GM12874 (cell line): ENCODE measurements at regions not wholly inside any gene's neighbourhood (a gene's known extent, or its start where the extent isn't known, plus 50 kb on each side); places are given as distances from the start of the nearest gene placed in this dataset.

ENCODE experiments used
- CTCF ChIP-seq: IDR thresholded peaks from 2 replicates; pipeline ENCODE4 v1.5.1; 2011; ENCODE audit warnings: low read depth, mild to moderate bottlenecking, control low read depth, low read length, moderate library complexity; ENCODE audit not compliant: insufficient read depth

- no peak for TF ChIP-seq CTCF
Measured at GRCh38 chr5:34416501-34417008, 239.6 kb upstream of the RAI14 start.

- TF ChIP-seq CTCF, result no peak
Measured at GRCh38 chr5:34436761-34437501, 219.2 kb upstream of the RAI14 start.

GRCh38 chr5:34439601-34440000, 216.5 kb upstream of the RAI14 start:
- TF ChIP-seq CTCF, result no peak

- TF ChIP-seq CTCF, result no peak
Measured at GRCh38 chr5:34447424-34447823, 208.7 kb upstream of the RAI14 start.

GRCh38 chr5:34449639-34450038, 206.5 kb upstream of the RAI14 start:
- TF ChIP-seq CTCF, result no peak

GRCh38 chr5:34450338-34450737, 205.8 kb upstream of the RAI14 start:
- TF ChIP-seq CTCF, result no peak

GRCh38 chr5:34452170-34452828, 203.8 kb upstream of the RAI14 start:
- TF ChIP-seq CTCF, result 0 out of 2 replicates have a peak, but pooled peaks have one; percentile 3
